ENCODE measurements at regions not wholly inside any gene's neighbourhood (a gene's known extent, or its start where the extent isn't known, plus 50 kb on each side); places are given as distances from the start of the nearest gene placed in this dataset.

DNA sequence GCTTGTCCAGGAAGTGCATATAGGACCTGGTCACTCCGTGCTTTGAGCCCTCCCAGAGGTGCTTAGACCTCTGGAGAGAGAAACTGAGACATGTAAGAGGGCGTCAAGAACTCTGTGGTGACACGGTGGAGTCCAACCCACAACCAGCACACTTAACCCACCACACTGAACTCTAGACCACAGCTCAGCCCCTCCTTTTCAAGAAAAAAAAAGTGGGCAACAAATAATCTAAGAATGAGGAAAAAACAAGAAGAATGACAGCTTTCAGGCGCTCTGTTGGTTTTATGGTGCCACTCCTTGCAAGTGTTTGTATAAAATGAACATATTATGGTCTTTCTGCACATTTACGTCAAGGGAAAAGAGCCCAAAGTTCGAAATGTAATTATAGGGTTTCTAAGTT lies 50.2 kb upstream of the SNAPC3 start:
- no peak for ATAC-seq
- H3K36me3 ChIP-seq, result no peaks in the 10 kb centered on the region
- WGBS, 2 donors, result 80 to 84% methylated on average over 6 of the region's 6 CpGs

GRCh38 chr9:15371448-15371845 lies 51.2 kb upstream of the SNAPC3 start:
- Histone ChIP-seq H3K27ac (no peak overlapping the region), H3K27me3 (peaks cover 0 to 11% (median 0%) of the 10 kb centered on the region in 7 donors), H3K4me1 (peaks cover 0 to 10% (median 0%) of the 10 kb centered on the region in 9 donors), H3K4me3 (no peak overlapping the region), H3K36me3 (no peaks in the 10 kb centered on the region), H3K9me3 (no peaks in the 10 kb centered on the region)
- DNase-seq (no peak), ATAC-seq (no peak)
- intact Hi-C loops (cut with DNase I), result loop anchor here in 1 of 10 donors (10.0 kb wide), 1 partner anchor 57 kb away; no protein-coding TSS in a partner anchor
- 84 to 88% methylated on average over 6 of the region's 6 CpGs for WGBS, 2 donors
- TF ChIP-seq CTCF (IDR thresholded peaks at IDR 0.05), result no peak

More for the DNA sequence above, 50.2 kb upstream of the SNAPC3 start:
- DNase-seq, result no peak
- TF ChIP-seq CTCF (IDR thresholded peaks at IDR 0.05), result no peak
- Histone ChIP-seq H3K9me3 (no peaks in the 10 kb centered on the region), H3K27ac (no peak overlapping the region), H3K4me1 (peaks cover 0 to 10% (median 0%) of the 10 kb centered on the region in 9 donors), H3K27me3 (peaks cover 0 to 11% (median 0%) of the 10 kb centered on the region in 7 donors), H3K4me3 (no peak overlapping the region)
- intact Hi-C loops (cut with DNase I), result loop anchor here in 1 of 10 donors (10.0 kb wide), 1 partner anchor 58 kb away; no protein-coding TSS in a partner anchor

DNA sequence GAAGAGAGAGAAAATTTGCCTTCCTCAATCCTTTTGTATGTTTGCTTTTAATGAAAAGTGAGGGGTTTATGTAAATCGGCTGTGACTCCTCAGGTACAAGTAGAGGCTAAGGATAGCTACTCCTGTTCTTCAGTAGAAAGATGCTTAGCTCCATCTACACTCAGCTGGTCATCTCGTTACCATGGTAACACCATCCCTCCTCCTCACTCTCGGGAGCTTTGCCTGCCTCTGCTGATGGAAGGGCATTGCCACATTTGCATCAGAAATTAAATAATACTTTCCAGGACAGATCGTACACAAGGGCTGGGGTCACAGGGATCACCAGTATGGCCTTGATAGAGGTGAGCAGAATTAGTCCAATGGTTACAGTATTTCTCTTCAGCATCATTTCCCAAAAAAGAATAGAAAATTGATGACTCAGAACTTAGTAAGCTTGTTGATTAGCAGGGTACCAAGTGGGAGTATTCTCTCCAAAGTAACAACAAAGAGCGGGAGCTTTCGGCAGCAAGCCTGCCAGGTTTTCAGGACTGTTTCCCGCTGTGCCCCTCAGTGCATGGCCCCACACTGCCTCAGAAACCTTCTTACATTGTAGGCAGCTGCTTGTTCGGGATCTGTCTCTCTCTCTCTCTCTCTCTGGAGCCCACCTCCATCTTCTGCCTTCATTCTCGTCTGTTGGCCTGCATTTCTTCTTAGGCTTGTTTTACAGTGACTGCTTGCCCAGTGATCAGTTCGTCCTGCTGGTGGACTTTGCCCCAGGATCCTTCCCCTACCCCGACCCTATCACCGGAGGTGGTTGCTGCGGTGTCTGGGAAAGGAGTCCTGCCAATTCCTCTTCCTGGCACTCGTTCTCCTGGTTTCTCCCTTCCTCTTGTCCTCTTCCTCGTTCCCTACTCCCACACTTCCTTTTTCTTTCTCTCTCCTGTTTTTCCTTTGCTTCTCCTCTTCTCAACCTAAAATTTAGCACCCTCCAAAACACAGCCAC lies 51.9 kb upstream of the SNAPC3 start:
- H3K27ac ChIP-seq, result no peak overlapping the region
- H3K4me1 ChIP-seq, result peaks cover 0 to 10% (median 0%) of the 10 kb centered on the region in 9 donors
- H3K9me3 ChIP-seq, result no peaks in the 10 kb centered on the region
- 69 to 76% methylated on average over 15 of the region's 15 CpGs for WGBS, 2 donors
- no peak overlapping the region for H3K4me3 ChIP-seq
- H3K36me3 ChIP-seq, result no peaks in the 10 kb centered on the region
- peaks cover 0 to 11% (median 0%) of the 10 kb centered on the region in 7 donors for H3K27me3 ChIP-seq
- no peak for TF ChIP-seq CTCF (IDR thresholded peaks at IDR 0.05)
- DNase-seq (no peak), ATAC-seq (no peak)
- intact Hi-C loops (cut with DNase I), result loop anchor here in 1 of 10 donors (10.0 kb wide), 1 partner anchor 56 kb away; no protein-coding TSS in a partner anchor

DNA sequence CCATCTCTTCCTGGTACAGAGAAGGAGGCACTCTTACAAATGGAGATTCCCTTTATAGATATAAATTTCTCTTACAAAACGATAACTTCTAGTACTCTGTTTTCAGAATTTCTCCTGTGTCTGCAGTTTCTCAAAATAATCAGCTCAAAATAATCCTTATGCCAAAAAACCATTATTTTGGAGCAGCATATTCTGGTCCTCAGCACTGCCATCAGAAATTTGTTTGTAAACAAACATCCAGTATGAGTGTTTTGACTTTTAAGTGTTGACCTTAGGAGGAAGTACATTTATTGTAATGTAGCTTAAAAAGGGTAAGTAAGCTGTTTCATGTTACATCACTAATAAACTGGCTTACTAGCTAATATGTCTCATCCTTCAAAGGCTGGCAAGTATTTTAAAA lies 52.8 kb upstream of the SNAPC3 start:
- Histone ChIP-seq H3K9me3 (no peaks in the 10 kb centered on the region), H3K36me3 (no peaks in the 10 kb centered on the region), H3K4me3 (no peak overlapping the region), H3K27me3 (peaks cover 0 to 11% (median 0%) of the 10 kb centered on the region in 7 donors), H3K4me1 (peaks cover 0 to 10% (median 0%) of the 10 kb centered on the region in 9 donors), H3K27ac (no peak overlapping the region)
- TF ChIP-seq CTCF (IDR thresholded peaks at IDR 0.05), result no peak
- ATAC-seq (no peak), DNase-seq (no peak)
- WGBS, 2 donors, result 73% methylated on average over 1 of the region's 1 CpG
- intact Hi-C loops (cut with DNase I), result loop anchor here in 2 of 10 donors (1.0 to 10.0 kb wide), 2 partner anchors 39 to 55 kb away; no protein-coding TSS in a partner anchor
